ENCODE measurements at regions not wholly inside any gene's neighbourhood (a gene's known extent, or its start where the extent isn't known, plus 50 kb on each side); places are given as distances from the start of the nearest gene placed in this dataset.

DNA sequence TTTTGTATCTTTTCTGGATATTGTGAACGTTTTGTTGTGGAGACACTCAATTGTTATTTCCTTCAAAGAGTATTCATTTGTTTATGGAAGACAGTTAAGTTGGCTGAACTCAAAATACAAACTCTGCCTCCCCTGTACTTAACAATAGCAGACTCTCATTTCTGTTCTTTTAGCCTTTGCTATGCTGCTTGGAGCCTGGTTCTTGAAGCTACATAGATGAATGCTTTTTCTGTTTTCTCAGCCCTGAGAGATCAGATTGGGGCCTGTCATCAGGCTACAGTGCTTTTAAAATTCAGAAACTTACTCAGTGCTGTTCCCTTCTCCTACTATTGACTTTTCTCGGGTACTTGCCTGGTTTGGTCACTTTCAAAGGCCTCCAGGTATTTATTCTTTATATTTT is 215.7 kb upstream of the LYPLAL1 start:
- Mint-ChIP-seq H3K27ac (ENCODE audit: unreplicated experiment) (no peak overlapping the region), H3K4me3 (ENCODE audit: unreplicated experiment) (no peak overlapping the region), H3K9me3 (ENCODE audit: unreplicated experiment) (no peaks in the 10 kb centered on the region), H3K4me1 (ENCODE audit: low read depth, unreplicated experiment) (no peaks in the 10 kb centered on the region), H3K36me3 (ENCODE audit: unreplicated experiment) (no peaks in the 10 kb centered on the region), H3K27me3 (ENCODE audit: unreplicated experiment) (peaks cover 2% of the 10 kb centered on the region)
- TF ChIP-seq, protein P1, sequence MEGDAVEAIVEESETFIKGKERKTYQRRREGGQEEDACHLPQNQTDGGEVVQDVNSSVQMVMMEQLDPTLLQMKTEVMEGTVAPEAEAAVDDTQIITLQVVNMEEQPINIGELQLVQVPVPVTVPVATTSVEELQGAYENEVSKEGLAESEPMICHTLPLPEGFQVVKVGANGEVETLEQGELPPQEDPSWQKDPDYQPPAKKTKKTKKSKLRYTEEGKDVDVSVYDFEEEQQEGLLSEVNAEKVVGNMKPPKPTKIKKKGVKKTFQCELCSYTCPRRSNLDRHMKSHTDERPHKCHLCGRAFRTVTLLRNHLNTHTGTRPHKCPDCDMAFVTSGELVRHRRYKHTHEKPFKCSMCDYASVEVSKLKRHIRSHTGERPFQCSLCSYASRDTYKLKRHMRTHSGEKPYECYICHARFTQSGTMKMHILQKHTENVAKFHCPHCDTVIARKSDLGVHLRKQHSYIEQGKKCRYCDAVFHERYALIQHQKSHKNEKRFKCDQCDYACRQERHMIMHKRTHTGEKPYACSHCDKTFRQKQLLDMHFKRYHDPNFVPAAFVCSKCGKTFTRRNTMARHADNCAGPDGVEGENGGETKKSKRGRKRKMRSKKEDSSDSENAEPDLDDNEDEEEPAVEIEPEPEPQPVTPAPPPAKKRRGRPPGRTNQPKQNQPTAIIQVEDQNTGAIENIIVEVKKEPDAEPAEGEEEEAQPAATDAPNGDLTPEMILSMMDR (IDR thresholded peaks at IDR 0.05; ENCODE audit: partially characterized antibody, unreplicated experiment), result no peak
- DNase-seq, result no peak

DNA sequence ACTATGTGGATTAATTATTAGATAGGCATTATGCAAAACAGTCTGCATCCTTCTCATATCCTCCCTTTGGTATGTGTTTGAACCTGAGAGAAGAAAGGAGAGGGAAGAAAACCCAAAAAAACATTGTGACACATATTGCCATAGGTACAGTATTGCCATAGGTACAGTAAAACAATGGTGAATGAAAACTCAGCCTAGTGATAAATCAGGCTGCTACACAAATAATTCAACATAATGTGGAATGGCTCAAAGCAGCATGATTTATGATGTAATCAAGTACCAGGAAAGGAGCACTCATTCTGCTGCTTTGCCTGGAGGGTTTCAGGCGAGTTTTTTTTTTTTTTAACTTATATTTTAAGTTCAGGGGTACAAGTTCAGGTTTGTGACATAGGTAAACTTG is 213.9 kb upstream of the LYPLAL1 start:
- peaks cover 2% of the 10 kb centered on the region for H3K27me3 Mint-ChIP-seq (ENCODE audit: unreplicated experiment)
- H3K9me3 Mint-ChIP-seq (ENCODE audit: unreplicated experiment), result no peaks in the 10 kb centered on the region
- H3K4me3 Mint-ChIP-seq (ENCODE audit: unreplicated experiment), result no peak overlapping the region
- TF ChIP-seq, protein P1 (IDR thresholded peaks at IDR 0.05; ENCODE audit: partially characterized antibody, unreplicated experiment), result no peak
- no peaks in the 10 kb centered on the region for H3K4me1 Mint-ChIP-seq (ENCODE audit: low read depth, unreplicated experiment)
- no peak for DNase-seq
- H3K36me3 Mint-ChIP-seq (ENCODE audit: unreplicated experiment), result no peaks in the 10 kb centered on the region
- no peak overlapping the region for H3K27ac Mint-ChIP-seq (ENCODE audit: unreplicated experiment)

DNA sequence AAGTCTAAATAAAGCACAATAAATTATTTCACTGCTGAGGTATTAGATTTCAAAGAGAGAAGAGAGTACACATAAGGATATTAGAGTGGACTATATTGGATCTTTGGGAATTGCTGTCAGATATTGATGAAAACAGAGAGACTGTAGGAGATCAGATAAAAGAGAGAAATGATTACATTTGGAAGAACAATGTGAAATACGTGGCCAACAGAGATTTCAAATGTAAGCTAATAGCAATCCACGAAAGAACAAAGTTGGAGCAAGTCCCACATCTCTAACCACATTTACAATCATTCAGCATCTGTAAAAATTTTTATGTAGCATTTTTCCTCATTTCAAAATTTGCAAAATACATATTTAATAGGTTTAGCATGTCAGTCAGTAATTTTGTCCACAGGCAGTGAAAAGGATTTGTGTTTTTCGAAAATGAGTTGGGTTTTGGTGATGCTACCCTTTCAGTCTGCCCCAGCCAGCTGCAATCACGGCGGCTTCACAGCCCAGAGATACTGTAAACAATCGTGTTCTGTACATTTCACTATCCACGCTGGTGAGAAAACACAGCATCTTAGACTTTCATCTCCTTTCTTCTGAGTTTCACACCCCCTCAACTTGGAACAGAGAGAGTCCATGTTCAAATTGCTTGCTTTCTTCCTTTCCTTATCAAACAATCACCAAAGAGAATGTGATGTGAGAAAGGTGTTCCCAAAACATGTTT is 209.1 kb upstream of the LYPLAL1 start:
- H3K9me3 Mint-ChIP-seq (ENCODE audit: unreplicated experiment), result no peaks in the 10 kb centered on the region
- no peaks in the 10 kb centered on the region for H3K27me3 Mint-ChIP-seq (ENCODE audit: unreplicated experiment)
- TF ChIP-seq, protein P1 (IDR thresholded peaks at IDR 0.05; ENCODE audit: partially characterized antibody, unreplicated experiment), result no peak
- H3K4me3 Mint-ChIP-seq (ENCODE audit: unreplicated experiment), result no peak overlapping the region
- no peak for DNase-seq
- H3K4me1 Mint-ChIP-seq (ENCODE audit: low read depth, unreplicated experiment), result no peaks in the 10 kb centered on the region
- no peaks in the 10 kb centered on the region for H3K36me3 Mint-ChIP-seq (ENCODE audit: unreplicated experiment)
- no peak overlapping the region for H3K27ac Mint-ChIP-seq (ENCODE audit: unreplicated experiment)

DNA sequence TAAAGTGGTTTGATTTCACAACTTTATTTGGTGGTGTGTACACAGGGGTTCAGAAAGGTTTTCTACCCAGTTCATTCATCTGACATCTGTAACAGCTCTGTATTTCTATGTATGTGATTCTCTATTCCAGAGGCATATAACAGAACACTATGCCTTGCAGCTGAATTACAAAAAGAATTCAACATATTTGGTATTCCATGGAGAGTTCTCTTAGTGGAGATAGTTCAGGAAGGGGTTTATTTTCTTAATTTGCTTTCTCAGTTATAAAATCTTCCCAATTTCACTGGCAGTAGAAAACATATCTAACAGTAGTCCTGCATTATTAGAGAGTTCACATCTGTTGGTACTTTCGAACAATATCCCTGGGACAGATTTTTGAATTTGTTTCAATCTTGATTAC is 207.9 kb upstream of the LYPLAL1 start:
- H3K27me3 Mint-ChIP-seq (ENCODE audit: unreplicated experiment), result no peaks in the 10 kb centered on the region
- no peak for DNase-seq
- H3K36me3 Mint-ChIP-seq (ENCODE audit: unreplicated experiment), result no peaks in the 10 kb centered on the region
- H3K4me3 Mint-ChIP-seq (ENCODE audit: unreplicated experiment), result no peak overlapping the region
- no peaks in the 10 kb centered on the region for H3K9me3 Mint-ChIP-seq (ENCODE audit: unreplicated experiment)
- no peak overlapping the region for H3K27ac Mint-ChIP-seq (ENCODE audit: unreplicated experiment)
- H3K4me1 Mint-ChIP-seq (ENCODE audit: low read depth, unreplicated experiment), result no peaks in the 10 kb centered on the region
- TF ChIP-seq, protein P1 (IDR thresholded peaks at IDR 0.05; ENCODE audit: partially characterized antibody, unreplicated experiment), result no peak

DNA sequence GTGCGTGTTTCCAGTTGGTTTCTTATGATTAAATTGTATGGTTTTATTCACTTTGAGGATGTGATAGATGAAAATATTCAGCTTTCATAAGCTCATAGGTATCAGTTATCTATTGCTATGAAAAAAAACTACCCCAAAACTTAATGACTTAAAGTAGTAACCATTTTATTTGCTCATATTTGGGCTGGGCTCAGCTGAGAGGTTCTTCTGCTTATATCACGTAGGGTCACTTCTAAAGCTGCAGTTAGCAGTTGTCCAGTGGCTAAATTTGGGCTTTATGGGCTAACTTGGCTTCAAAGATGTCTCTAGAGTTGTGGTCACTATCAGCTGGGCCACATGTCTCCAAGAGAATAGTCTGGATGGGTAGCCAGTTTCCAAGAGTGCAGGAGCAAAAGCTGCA is 206.4 kb upstream of the LYPLAL1 start:
- Mint-ChIP-seq H3K4me3 (ENCODE audit: unreplicated experiment) (no peak overlapping the region), H3K9me3 (ENCODE audit: unreplicated experiment) (peaks cover 1% of the 10 kb centered on the region), H3K27me3 (ENCODE audit: unreplicated experiment) (no peaks in the 10 kb centered on the region), H3K4me1 (ENCODE audit: low read depth, unreplicated experiment) (no peaks in the 10 kb centered on the region), H3K36me3 (ENCODE audit: unreplicated experiment) (peaks cover 5% of the 10 kb centered on the region), H3K27ac (ENCODE audit: unreplicated experiment) (no peak overlapping the region)
- TF ChIP-seq, protein P1 (IDR thresholded peaks at IDR 0.05; ENCODE audit: partially characterized antibody, unreplicated experiment), result no peak
- no peak for DNase-seq
